IMR-90 (cell line): ENCODE measurements at regions not wholly inside any gene's neighbourhood (a gene's known extent, or its start where the extent isn't known, plus 50 kb on each side); places are given as distances from the start of the nearest gene placed in this dataset.

Experiments used
- CEBPB ChIP-seq: IDR thresholded peaks from 2 replicates; pipeline ENCODE4 v1.6.1; 2012; ENCODE audit warnings: low read depth, low read length, improper control_type of control experiment
- CHD1 ChIP-seq: IDR thresholded peaks from 2 replicates; pipeline ENCODE4 v1.6.1; 2012; ENCODE audit warnings: low read depth, low read length, improper control_type of control experiment
- FOS ChIP-seq: fragments of 150-350 bp; IDR thresholded peaks from 2 replicates; pipeline ENCODE4 v1.6.1; 2016; ENCODE audit warnings: low read depth, low read length
- MXI1 ChIP-seq: IDR thresholded peaks from 2 replicates; pipeline ENCODE4 v1.6.1; 2012; ENCODE audit warnings: low read depth, mild to moderate bottlenecking, low read length, moderate library complexity, borderline replicate concordance
- RAD21 ChIP-seq: IDR thresholded peaks from 2 replicates; pipeline ENCODE4 v1.6.1; 2012; ENCODE audit warnings: low read length, improper control_type of control experiment
- RFX5 ChIP-seq: IDR thresholded peaks from 2 replicates; pipeline ENCODE4 v1.8.0; 2012; ENCODE audit warnings: low read depth, mild to moderate bottlenecking, low read length, moderate library complexity
- SMC3 ChIP-seq: fragments of 150-350 bp; IDR thresholded peaks from 2 replicates; pipeline ENCODE4 v1.6.1; 2016; ENCODE audit warnings: low read depth, mild to moderate bottlenecking, antibody characterized with exemption, low read length, moderate library complexity
- USF2 ChIP-seq: fragments of 150-350 bp; IDR thresholded peaks from 2 replicates; pipeline ENCODE4 v1.6.1; 2017; ENCODE audit warnings: mild to moderate bottlenecking, antibody characterized with exemption, low read length, low read depth
- TF ChIP-seq, protein P1 (sequence below): conservative IDR thresholded peaks from 2 replicates; pipeline ENCODE4 v1.5.1; 2012; ENCODE audit warnings: mild to moderate bottlenecking, low read depth, low read length, improper control_type of control experiment

DNA sequence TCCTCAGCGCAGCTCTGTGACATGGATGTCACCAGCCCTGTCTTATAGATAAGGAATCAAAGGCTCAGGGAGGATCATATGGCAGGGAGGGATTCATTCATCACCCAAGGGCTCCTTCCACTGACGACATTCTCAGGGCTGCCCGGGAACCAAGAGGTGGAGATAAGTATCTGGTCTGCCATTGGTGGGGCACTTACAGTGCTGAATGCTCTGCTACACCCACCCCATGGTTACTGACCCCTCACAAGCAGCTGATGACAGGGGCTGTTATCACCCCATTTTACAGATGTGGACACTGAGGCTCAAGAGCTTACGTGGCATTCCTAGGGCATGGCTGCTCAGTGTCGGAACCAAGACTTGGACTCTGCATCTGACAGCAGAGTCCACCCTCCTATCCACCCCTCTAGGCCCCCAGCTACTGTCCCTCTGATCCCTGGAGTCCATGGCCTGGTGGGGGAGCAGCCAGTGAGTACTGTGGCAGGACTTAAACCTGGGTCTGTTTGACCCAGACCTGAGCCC is 155.1 kb downstream of the PTPRU start:
- TF ChIP-seq MXI1 (no peak), FOS (no peak), CHD1 (no peak), USF2 (no peak), RAD21 (no peak), RFX5 (no peak), CEBPB (no peak), SMC3 (no peak)
- TF ChIP-seq, protein P1, sequence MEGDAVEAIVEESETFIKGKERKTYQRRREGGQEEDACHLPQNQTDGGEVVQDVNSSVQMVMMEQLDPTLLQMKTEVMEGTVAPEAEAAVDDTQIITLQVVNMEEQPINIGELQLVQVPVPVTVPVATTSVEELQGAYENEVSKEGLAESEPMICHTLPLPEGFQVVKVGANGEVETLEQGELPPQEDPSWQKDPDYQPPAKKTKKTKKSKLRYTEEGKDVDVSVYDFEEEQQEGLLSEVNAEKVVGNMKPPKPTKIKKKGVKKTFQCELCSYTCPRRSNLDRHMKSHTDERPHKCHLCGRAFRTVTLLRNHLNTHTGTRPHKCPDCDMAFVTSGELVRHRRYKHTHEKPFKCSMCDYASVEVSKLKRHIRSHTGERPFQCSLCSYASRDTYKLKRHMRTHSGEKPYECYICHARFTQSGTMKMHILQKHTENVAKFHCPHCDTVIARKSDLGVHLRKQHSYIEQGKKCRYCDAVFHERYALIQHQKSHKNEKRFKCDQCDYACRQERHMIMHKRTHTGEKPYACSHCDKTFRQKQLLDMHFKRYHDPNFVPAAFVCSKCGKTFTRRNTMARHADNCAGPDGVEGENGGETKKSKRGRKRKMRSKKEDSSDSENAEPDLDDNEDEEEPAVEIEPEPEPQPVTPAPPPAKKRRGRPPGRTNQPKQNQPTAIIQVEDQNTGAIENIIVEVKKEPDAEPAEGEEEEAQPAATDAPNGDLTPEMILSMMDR: no peak
